Keratinocyte (primary cell): ENCODE measurements at regions not wholly inside any gene's neighbourhood (a gene's known extent, or its start where the extent isn't known, plus 50 kb on each side); places are given as distances from the start of the nearest gene placed in this dataset.

Experiments used
- EZH2 ChIP-seq: IDR thresholded peaks from one replicate; pipeline ENCODE4 v1.6.1; 2012; ENCODE audit warnings: inconsistent platforms, mild to moderate bottlenecking, low read length, moderate library complexity
- TF ChIP-seq, protein P1 (sequence below), 3 experiments: IDR thresholded peaks in 1 of 3; conservative IDR thresholded peaks in 1 of 3; optimal IDR thresholded peaks in 1 of 3; 2 replicates in 2 of 3; 3 replicates in 1 of 3; pipeline versions ENCODE3 to v1.5.1; 2011; ENCODE audit warnings: low read length in 3 of 3, mild to moderate bottlenecking in 3 of 3, moderate library complexity in 2 of 3, control low read depth in 1 of 3, inconsistent platforms in 1 of 3; ENCODE audit not compliant: insufficient read depth in 2 of 3; ENCODE audit errors: extremely low read depth in 1 of 3

DNA sequence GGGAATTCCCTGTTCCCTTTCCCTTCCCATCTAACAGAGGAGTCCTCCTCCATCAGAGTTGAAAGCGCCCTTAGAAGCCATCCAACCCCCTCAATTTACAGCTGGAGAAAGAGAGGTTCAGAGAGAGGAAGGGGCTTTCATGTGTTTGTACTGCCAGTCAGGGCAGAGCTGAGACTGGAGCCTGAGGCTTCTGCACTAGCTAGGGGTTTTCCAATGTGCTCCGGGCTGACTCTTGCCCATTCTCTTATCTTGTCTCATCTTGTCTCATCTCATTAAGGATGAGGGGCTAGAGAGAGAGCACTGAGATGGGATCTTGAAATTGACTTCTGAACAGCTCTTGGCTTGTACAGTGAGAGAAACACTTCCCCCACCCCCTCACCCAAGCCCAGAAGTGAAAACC lies 67.4 kb upstream of the SHB start:
- TF ChIP-seq, protein P1, sequence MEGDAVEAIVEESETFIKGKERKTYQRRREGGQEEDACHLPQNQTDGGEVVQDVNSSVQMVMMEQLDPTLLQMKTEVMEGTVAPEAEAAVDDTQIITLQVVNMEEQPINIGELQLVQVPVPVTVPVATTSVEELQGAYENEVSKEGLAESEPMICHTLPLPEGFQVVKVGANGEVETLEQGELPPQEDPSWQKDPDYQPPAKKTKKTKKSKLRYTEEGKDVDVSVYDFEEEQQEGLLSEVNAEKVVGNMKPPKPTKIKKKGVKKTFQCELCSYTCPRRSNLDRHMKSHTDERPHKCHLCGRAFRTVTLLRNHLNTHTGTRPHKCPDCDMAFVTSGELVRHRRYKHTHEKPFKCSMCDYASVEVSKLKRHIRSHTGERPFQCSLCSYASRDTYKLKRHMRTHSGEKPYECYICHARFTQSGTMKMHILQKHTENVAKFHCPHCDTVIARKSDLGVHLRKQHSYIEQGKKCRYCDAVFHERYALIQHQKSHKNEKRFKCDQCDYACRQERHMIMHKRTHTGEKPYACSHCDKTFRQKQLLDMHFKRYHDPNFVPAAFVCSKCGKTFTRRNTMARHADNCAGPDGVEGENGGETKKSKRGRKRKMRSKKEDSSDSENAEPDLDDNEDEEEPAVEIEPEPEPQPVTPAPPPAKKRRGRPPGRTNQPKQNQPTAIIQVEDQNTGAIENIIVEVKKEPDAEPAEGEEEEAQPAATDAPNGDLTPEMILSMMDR (optimal IDR thresholded peaks at IDR 0.05 in 1 of 3, IDR thresholded peaks at IDR 0.05 in 1 of 3, conservative IDR thresholded peaks at IDR 0.05 in 1 of 3; ENCODE audit: extremely low read depth in 1 of 3, insufficient read depth in 2 of 3, low read length in 3 of 3): no peak
- TF ChIP-seq EZH2: no peak
